GM12892 (cell line): ENCODE measurements at regions not wholly inside any gene's neighbourhood (a gene's known extent, or its start where the extent isn't known, plus 50 kb on each side); places are given as distances from the start of the nearest gene placed in this dataset.

Experiments
- POLR2A ChIP-seq: IDR thresholded peaks from 2 replicates; pipeline ENCODE4 v1.6.1; 2011; ENCODE audit warnings: low read depth, low read length, control low read depth
- POLR2AphosphoS5 ChIP-seq: IDR thresholded peaks from 2 replicates; pipeline ENCODE4 v1.6.1; 2011; ENCODE audit warnings: low read depth, low read length, control low read depth

DNA sequence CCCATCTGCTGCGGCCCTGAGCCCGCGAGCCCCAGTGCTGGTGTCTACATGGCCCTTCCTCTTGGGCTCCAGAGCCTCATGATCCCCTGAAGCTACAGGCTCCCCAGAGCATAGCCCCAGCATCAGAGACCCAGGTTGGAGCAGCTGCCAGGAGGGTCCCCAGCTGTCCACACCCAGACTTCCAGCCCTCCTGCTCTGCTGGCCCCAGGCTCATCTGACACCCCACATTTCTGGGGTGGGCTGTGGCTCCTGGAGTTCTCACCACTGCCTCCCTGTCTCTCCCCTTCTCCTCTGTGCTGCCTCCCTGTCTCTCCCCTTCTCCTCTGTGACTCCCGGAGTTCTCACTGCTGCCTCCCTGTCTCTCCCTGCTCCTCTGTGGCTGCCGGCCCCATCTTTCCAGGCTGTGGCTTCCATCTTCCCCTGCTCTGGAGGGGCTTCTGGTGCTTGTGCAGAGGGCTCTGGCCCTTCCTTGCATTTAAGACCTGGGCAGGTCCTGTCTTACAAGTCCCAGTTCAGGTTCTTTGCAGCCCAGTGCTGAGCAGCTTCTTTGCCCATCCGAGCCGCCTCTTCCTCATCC lies 108.1 kb downstream of the ERMARD start:
- TF ChIP-seq POLR2A (no peak), POLR2AphosphoS5 (no peak)
